Neural progenitor cell (in vitro differentiated cells): ENCODE measurements at regions not wholly inside any gene's neighbourhood (a gene's known extent, or its start where the extent isn't known, plus 50 kb on each side); places are given as distances from the start of the nearest gene placed in this dataset.

ENCODE experiments used
- CTCF ChIP-seq: fragments of 200-600 bp; sonication (generic); IDR thresholded peaks from 2 replicates; pipeline ENCODE4 v1.5.1; 2017; ENCODE audit warnings: antibody characterized with exemption, mild to moderate bottlenecking
- EZH2 ChIP-seq: fragments of 200-600 bp; sonication (generic); IDR thresholded peaks from 2 replicates; pipeline ENCODE4 v1.6.1; 2017; ENCODE audit warnings: antibody characterized with exemption, mild to moderate bottlenecking, moderate library complexity

- TF ChIP-seq CTCF (no peak), EZH2 (no peak)
Measured at GRCh38 chr7:63071396-63071795, 927.3 kb upstream of the ZNF722 start.
